Naive thymus-derived CD4-positive, alpha-beta T cell (primary cell): ENCODE measurements at regions not wholly inside any gene's neighbourhood (a gene's known extent, or its start where the extent isn't known, plus 50 kb on each side); places are given as distances from the start of the nearest gene placed in this dataset.

Source experiments
- ATAC-seq: fragments of 150-1000 bp; cut with Tn5 transposase; 2 replicates; pipeline ENCODE4 v1.10.0; 2021; ENCODE audit warnings: mild to moderate bottlenecking, moderate library complexity
- CTCF ChIA-PET: fragments of 350-600 bp; sonication (Branson Sonifier 250); formaldehyde crosslinking; loops from one replicate; lab custom pipeline; 2021; ENCODE audit warnings: antibody characterized with exemption; lab: Charles Lee
- POLR2A ChIA-PET: fragments of 350-600 bp; sonication (Branson Sonifier 250); formaldehyde crosslinking; loops from one replicate; lab custom pipeline; 2021; ENCODE audit warnings: antibody characterized with exemption, inconsistent platforms; lab: Charles Lee
- DNase-seq, 9 donors: peaks; one replicate each; pipeline versions ENCODE4 v3.0.0 to v3.0.0-alpha.2; 2020 to 2022; ENCODE audit warnings: mixed read lengths in 1 of 9
- H3K27ac ChIP-seq: one replicate; pipeline ENCODE4 v1.7.0; 2013; ENCODE audit warnings: mild to moderate bottlenecking, low read depth, low read length, moderate library complexity
- H3K27me3 ChIP-seq, 2 donors: one replicate each; pipeline ENCODE4 v1.7.0; 2013; ENCODE audit warnings: low read length in 2 of 2, mild to moderate bottlenecking in 2 of 2, moderate library complexity in 2 of 2; ENCODE audit not compliant: control insufficient read depth in 2 of 2, insufficient read depth in 2 of 2
- H3K36me3 ChIP-seq, 3 experiments: 1 replicate in 2 of 3; 2 replicates in 1 of 3; pipeline ENCODE4 v1.7.0; 2013; ENCODE audit warnings: low read length in 3 of 3, mild to moderate bottlenecking in 3 of 3, moderate library complexity in 1 of 3; ENCODE audit not compliant: insufficient read depth in 3 of 3, control insufficient read depth in 2 of 3
- H3K4me1 ChIP-seq, 2 donors: one replicate each; pipeline ENCODE4 v1.7.0; 2013; ENCODE audit warnings: low read length in 2 of 2, mild to moderate bottlenecking in 2 of 2, moderate library complexity in 1 of 2; ENCODE audit not compliant: control insufficient read depth in 2 of 2, insufficient read depth in 2 of 2
- H3K4me3 ChIP-seq: 2 replicates; pipeline ENCODE4 v1.7.0; 2013; ENCODE audit warnings: mild to moderate bottlenecking, low read length
- H3K9me3 ChIP-seq, 3 experiments: 1 replicate in 2 of 3; 2 replicates in 1 of 3; pipeline ENCODE4 v1.7.0; 2013; ENCODE audit warnings: low read length in 3 of 3; ENCODE audit not compliant: control insufficient read depth in 2 of 3
- H3K27ac Mint-ChIP-seq, 9 donors: one replicate each; pipeline ENCODE4 v1.8.0; 2020 to 2022; ENCODE audit warnings: mixed read lengths in 9 of 9, mild to moderate bottlenecking in 8 of 9, moderate library complexity in 5 of 9, inconsistent platforms in 2 of 9
- H3K27me3 Mint-ChIP-seq, 5 donors: one replicate each; pipeline ENCODE4 v1.8.0; 2021 to 2022; ENCODE audit warnings: mixed read lengths in 5 of 5, mild to moderate bottlenecking in 1 of 5
- H3K36me3 Mint-ChIP-seq, 5 donors: one replicate each; pipeline ENCODE4 v1.8.0; 2020 to 2022; ENCODE audit warnings: mixed read lengths in 5 of 5, mild to moderate bottlenecking in 3 of 5, inconsistent platforms in 1 of 5
- H3K4me1 Mint-ChIP-seq, 7 donors: one replicate each; pipeline ENCODE4 v1.8.0; 2020 to 2022; ENCODE audit warnings: mixed read lengths in 7 of 7, mild to moderate bottlenecking in 3 of 7, inconsistent platforms in 1 of 7
- H3K4me3 Mint-ChIP-seq, 10 donors: one replicate each; pipeline ENCODE4 v1.8.0; 2020 to 2022; ENCODE audit warnings: mild to moderate bottlenecking in 10 of 10, mixed read lengths in 10 of 10, moderate library complexity in 6 of 10, inconsistent platforms in 2 of 10
- H3K9me3 Mint-ChIP-seq, 11 donors: one replicate each; pipeline ENCODE4 v1.8.0; 2020 to 2022; ENCODE audit warnings: mixed read lengths in 11 of 11, mild to moderate bottlenecking in 4 of 11, inconsistent platforms in 1 of 11, moderate library complexity in 1 of 11
- intact Hi-C, 2 donors: fragments of 100-400 bp; cut with micrococcal nuclease; formaldehyde crosslinking; loops; one replicate each; pipeline ENCODE4 v1.15.1; 2023

DNA sequence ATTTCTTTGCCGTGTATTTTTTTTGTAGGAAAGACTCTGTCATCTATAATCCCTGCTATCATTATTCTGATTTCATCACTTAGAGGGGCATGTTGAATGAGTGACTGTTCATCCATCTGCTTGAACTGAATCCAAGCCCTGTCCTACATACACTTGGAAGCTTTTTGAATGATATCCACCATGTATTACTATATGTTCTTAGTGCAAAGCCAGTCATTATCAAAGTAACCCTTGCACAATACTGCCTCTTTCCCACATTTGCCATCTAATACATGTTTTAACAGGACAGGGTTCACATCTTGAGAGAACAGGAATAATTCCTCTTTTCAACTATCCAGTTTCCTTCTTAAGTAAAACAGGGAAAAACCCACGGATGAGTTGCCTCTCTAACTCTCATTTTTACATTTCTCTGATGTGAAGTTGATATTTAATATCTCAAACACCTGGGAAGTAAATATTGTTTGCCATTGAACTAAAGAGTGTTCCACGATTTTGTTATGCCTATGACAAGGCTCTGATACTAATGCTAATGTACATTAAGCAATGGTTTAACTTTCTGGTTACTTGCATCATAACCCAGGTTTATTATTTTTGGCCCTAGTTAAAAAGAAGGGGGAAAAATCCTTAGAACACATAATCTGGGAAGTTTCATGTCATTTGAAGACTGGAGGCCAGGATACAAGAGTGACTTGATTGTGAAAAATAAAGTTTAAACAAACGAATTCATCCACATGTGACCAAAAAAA lies 103.7 kb upstream of the TARS1 start:
- H3K27ac ChIP-seq, result no peak overlapping the region
- intact Hi-C loops, result no loop called here
- no peaks in the 10 kb centered on the region for H3K4me1 ChIP-seq
- Mint-ChIP-seq H3K4me3 (no peak overlapping the region), H3K27ac (no peak overlapping the region), H3K4me1 (no peaks in the 10 kb centered on the region), H3K9me3 (peaks cover 0 to 7% (median 0%) of the 10 kb centered on the region in 11 donors), H3K36me3 (peaks cover 0 to 4% (median 0%) of the 10 kb centered on the region in 5 donors), H3K27me3 (peaks cover 0 to 8% (median 0%) of the 10 kb centered on the region in 5 donors)
- CTCF ChIA-PET, result no interaction called here
- no peaks in the 10 kb centered on the region for H3K27me3 ChIP-seq
- DNase-seq (no peak), ATAC-seq (no peak)
- POLR2A ChIA-PET, result no interaction called here
- no peaks in the 10 kb centered on the region for H3K9me3 ChIP-seq
- H3K4me3 ChIP-seq, result no peak overlapping the region
- H3K36me3 ChIP-seq, result no peaks in the 10 kb centered on the region

DNA sequence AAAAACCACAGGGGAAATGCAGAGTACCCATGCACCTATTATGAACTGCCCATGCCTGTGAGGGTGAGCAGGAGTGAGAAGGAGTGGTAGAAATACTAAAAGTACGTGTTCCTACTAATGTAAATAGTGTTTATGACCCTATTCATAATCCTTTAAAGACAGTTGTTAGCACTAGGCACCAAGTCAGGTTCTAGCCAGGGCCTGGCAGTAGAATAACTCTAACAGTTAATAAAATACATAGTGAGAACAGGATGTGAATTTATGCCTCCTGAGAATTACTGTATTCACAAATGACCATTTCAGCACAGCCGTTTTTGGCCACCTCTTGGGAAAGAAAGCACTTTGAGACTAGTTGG lies 103.2 kb upstream of the TARS1 start:
- H3K36me3 ChIP-seq, result no peaks in the 10 kb centered on the region
- Mint-ChIP-seq H3K9me3 (peaks cover 0 to 7% (median 0%) of the 10 kb centered on the region in 11 donors), H3K4me3 (no peak overlapping the region), H3K27me3 (peaks cover 0 to 8% (median 0%) of the 10 kb centered on the region in 5 donors), H3K4me1 (no peaks in the 10 kb centered on the region), H3K27ac (no peak overlapping the region), H3K36me3 (peaks cover 0 to 4% (median 0%) of the 10 kb centered on the region in 5 donors)
- no peaks in the 10 kb centered on the region for H3K9me3 ChIP-seq
- ATAC-seq (no peak), DNase-seq (no peak)
- CTCF ChIA-PET, result no interaction called here
- intact Hi-C loops, result no loop called here
- H3K27me3 ChIP-seq, result no peaks in the 10 kb centered on the region
- H3K27ac ChIP-seq, result no peak overlapping the region
- POLR2A ChIA-PET, result no interaction called here
- no peak overlapping the region for H3K4me3 ChIP-seq
- H3K4me1 ChIP-seq, result no peaks in the 10 kb centered on the region

DNA sequence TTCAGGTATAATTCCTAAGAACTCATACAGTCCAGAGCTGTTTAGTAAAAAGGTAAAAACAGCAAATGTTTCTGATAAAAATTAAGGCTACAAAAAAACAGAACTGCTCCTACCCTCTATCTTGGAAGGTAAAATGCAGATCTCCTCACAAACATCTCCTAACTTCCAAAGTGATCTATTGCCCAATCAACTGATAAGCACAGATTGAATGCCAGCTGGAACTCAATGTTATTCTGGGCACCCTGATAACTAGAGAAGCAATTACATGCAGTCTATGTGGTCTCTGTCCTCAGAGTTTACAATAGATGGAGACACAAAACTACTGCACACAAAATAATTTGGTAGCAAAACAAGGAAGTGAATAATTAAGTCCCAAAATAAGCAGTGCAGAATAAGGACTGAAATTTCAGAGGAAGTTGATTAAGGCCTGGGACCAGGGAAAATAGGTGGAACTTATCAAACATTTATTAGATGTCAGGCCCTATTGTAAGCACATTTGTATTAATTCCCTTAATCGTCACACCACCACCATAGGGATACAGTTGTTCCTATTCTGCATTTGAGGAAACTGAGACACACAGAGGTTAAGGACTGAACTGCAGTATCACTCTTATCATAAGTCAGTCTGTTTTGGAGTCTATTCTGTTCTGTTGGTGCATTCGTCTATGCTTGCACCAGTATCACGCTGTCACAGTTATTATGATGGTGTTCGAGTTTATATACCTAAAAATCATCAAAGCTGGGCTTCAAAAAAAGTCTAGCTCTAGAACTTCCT lies 102.2 kb upstream of the TARS1 start:
- no peak overlapping the region for H3K27ac Mint-ChIP-seq
- peaks cover 0 to 7% (median 0%) of the 10 kb centered on the region in 11 donors for H3K9me3 Mint-ChIP-seq
- ATAC-seq (no peak), DNase-seq (no peak)
- Histone ChIP-seq H3K27ac (no peak overlapping the region), H3K27me3 (no peaks in the 10 kb centered on the region), H3K4me1 (no peaks in the 10 kb centered on the region), H3K9me3 (no peaks in the 10 kb centered on the region), H3K36me3 (no peaks in the 10 kb centered on the region), H3K4me3 (no peak overlapping the region)
- ChIA-PET CTCF (no interaction called here), POLR2A (no interaction called here)
- H3K27me3 Mint-ChIP-seq, result peaks cover 0 to 8% (median 0%) of the 10 kb centered on the region in 5 donors
- peaks cover 0 to 4% (median 0%) of the 10 kb centered on the region in 5 donors for H3K36me3 Mint-ChIP-seq
- H3K4me1 Mint-ChIP-seq, result no peaks in the 10 kb centered on the region
- H3K4me3 Mint-ChIP-seq, result no peak overlapping the region
- intact Hi-C loops, result no loop called here

DNA sequence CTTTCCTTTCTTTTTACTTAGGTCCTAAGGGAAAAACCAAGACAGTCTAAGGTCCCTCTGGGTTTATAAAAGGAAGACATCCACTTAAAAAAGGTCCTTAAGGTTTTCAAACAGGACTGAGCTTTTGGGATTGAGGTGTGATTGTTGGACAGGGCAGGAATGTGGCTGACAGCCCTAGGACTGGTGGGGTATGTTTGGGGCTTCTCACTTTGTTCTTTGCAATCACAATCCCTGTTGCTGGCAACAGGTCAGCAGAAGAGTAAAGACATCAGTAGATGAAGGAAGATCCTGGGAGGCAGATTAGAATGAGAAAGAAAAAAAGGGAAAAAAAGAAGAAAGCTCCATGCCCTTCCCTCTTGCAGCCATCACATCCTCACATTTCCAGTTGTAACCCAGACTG lies 101.4 kb upstream of the TARS1 start:
- Histone ChIP-seq H3K4me1 (no peaks in the 10 kb centered on the region), H3K9me3 (no peaks in the 10 kb centered on the region), H3K36me3 (no peaks in the 10 kb centered on the region), H3K27ac (no peak overlapping the region), H3K4me3 (no peak overlapping the region), H3K27me3 (no peaks in the 10 kb centered on the region)
- peaks cover 0 to 4% (median 0%) of the 10 kb centered on the region in 5 donors for H3K36me3 Mint-ChIP-seq
- intact Hi-C loops, result no loop called here
- ATAC-seq (no peak), DNase-seq (no peak)
- no peak overlapping the region for H3K4me3 Mint-ChIP-seq
- peaks cover 0 to 7% (median 0%) of the 10 kb centered on the region in 11 donors for H3K9me3 Mint-ChIP-seq
- ChIA-PET POLR2A (no interaction called here), CTCF (no interaction called here)
- H3K27me3 Mint-ChIP-seq, result peaks cover 0 to 8% (median 0%) of the 10 kb centered on the region in 5 donors
- H3K4me1 Mint-ChIP-seq, result no peaks in the 10 kb centered on the region
- no peak overlapping the region for H3K27ac Mint-ChIP-seq

DNA sequence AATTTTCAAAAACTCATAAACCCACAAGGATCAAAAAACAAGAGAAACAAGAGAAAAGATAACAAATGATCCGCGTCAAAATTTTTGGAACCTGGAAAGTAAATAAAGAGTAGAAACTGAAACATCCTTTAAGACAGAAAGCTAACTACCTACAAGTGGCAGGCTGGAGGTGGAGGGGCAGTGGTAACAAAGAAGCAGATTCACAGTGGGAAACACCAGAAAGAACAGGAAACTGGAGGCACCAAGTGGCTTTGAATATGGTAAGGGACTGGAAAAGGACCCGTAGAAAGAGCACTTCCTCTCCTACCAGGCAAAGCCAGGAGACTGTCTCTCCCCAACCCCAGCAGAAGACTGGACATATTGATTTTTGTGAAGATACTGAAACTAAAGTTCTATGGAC lies 100.6 kb upstream of the TARS1 start:
- POLR2A ChIA-PET, result no interaction called here
- peaks cover 0 to 8% (median 0%) of the 10 kb centered on the region in 5 donors for H3K27me3 Mint-ChIP-seq
- intact Hi-C loops, result no loop called here

DNA sequence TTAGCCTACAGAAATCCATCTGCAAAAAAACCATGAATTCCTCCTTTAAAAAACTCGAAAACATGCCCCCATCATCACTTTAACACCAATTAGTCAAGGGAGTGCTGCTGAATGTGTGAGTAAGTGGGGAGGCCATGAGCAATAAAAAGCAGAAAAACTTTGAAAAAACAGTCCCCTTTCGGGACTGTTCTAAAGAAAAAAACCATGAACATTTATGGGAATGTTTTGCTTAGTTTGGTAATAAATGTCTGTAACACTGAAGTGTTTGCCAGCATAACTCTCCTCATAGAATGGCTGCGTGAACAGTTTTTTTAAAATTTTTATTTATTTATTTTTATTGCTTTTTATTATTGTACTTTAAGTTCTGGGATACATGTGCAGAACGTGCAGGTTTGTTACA lies 99.4 kb upstream of the TARS1 start:
- Histone ChIP-seq H3K9me3 (no peaks in the 10 kb centered on the region), H3K4me3 (no peak overlapping the region), H3K4me1 (no peaks in the 10 kb centered on the region), H3K27me3 (no peaks in the 10 kb centered on the region), H3K27ac (no peak overlapping the region), H3K36me3 (no peaks in the 10 kb centered on the region)
- ATAC-seq (no peak), DNase-seq (no peak)
- intact Hi-C loops, result no loop called here
- H3K9me3 Mint-ChIP-seq, result peaks cover 0 to 8% (median 2%) of the 10 kb centered on the region in 11 donors
- ChIA-PET CTCF (no interaction called here), POLR2A (no interaction called here)
- no peak overlapping the region for H3K4me3 Mint-ChIP-seq
- peaks cover 0 to 8% (median 0%) of the 10 kb centered on the region in 5 donors for H3K27me3 Mint-ChIP-seq
- H3K36me3 Mint-ChIP-seq, result peaks cover 0 to 4% (median 0%) of the 10 kb centered on the region in 5 donors
- H3K4me1 Mint-ChIP-seq, result no peaks in the 10 kb centered on the region
- H3K27ac Mint-ChIP-seq, result no peak overlapping the region

More for the DNA sequence above, 100.6 kb upstream of the TARS1 start:
- peaks cover 0 to 7% (median 0%) of the 10 kb centered on the region in 11 donors for H3K9me3 Mint-ChIP-seq
- CTCF ChIA-PET, result no interaction called here
- peaks cover 0 to 4% (median 0%) of the 10 kb centered on the region in 5 donors for H3K36me3 Mint-ChIP-seq
- no peak overlapping the region for H3K4me3 Mint-ChIP-seq
- Histone ChIP-seq H3K4me1 (no peaks in the 10 kb centered on the region), H3K4me3 (no peak overlapping the region), H3K27ac (no peak overlapping the region), H3K9me3 (no peaks in the 10 kb centered on the region), H3K36me3 (no peaks in the 10 kb centered on the region), H3K27me3 (no peaks in the 10 kb centered on the region)
- H3K4me1 Mint-ChIP-seq, result no peaks in the 10 kb centered on the region
- no peak overlapping the region for H3K27ac Mint-ChIP-seq
- no peak for ATAC-seq
- no peak for DNase-seq
